ENCODE measurements at regions not wholly inside any gene's neighbourhood (a gene's known extent, or its start where the extent isn't known, plus 50 kb on each side); places are given as distances from the start of the nearest gene placed in this dataset.

GRCh38 chr1:95409276-95409675 lies 175.3 kb downstream of the RWDD3 start:
- Histone ChIP-seq H4K20me1 (ENCODE audit: insufficient read depth, low read length) (no peaks in the 10 kb centered on the region), H3K9me3 (ENCODE audit: low read depth, low read length) (no peaks in the 10 kb centered on the region), H3K36me3 (ENCODE audit: insufficient read depth, low read length) (no peaks in the 10 kb centered on the region)

GRCh38 chr1:95409901-95410300 lies 175.9 kb downstream of the RWDD3 start:
- Histone ChIP-seq H3K4me3 (ENCODE audit: insufficient read depth, low read length) (no peak overlapping the region), H3K4me2 (ENCODE audit: insufficient read depth, low read length) (no peak overlapping the region), H3K27ac (ENCODE audit: low read depth, low read length) (no peak overlapping the region), H3K79me2 (ENCODE audit: insufficient read depth, low read length) (no peaks in the 10 kb centered on the region), H2AFZ (ENCODE audit: low read length) (no peak overlapping the region), H3K4me1 (ENCODE audit: insufficient read depth, low read length) (no peaks in the 10 kb centered on the region), H3K27me3 (ENCODE audit: insufficient read depth, low read length) (no peaks in the 10 kb centered on the region), H3K9me3 (ENCODE audit: low read depth, low read length) (no peaks in the 10 kb centered on the region), H4K20me1 (ENCODE audit: insufficient read depth, low read length) (no peaks in the 10 kb centered on the region), H3K36me3 (ENCODE audit: insufficient read depth, low read length) (no peaks in the 10 kb centered on the region)
- DNase-seq (ENCODE audit: insufficient read length, low spot score, missing footprints), result no peak
- no peak for TF ChIP-seq CTCF (IDR thresholded peaks at IDR 0.05; ENCODE audit: extremely low read depth, low read depth, low read length)

More at GRCh38 chr1:95409276-95409675, 175.3 kb downstream of the RWDD3 start:
- no peak overlapping the region for H3K4me3 ChIP-seq (ENCODE audit: insufficient read depth, low read length)
- no peak overlapping the region for H2AFZ ChIP-seq (ENCODE audit: low read length)
- no peak overlapping the region for H3K4me2 ChIP-seq (ENCODE audit: insufficient read depth, low read length)
- no peaks in the 10 kb centered on the region for H3K79me2 ChIP-seq (ENCODE audit: insufficient read depth, low read length)
- H3K27me3 ChIP-seq (ENCODE audit: insufficient read depth, low read length), result no peaks in the 10 kb centered on the region
- H3K27ac ChIP-seq (ENCODE audit: low read depth, low read length), result no peak overlapping the region
- H3K4me1 ChIP-seq (ENCODE audit: insufficient read depth, low read length), result no peaks in the 10 kb centered on the region
- TF ChIP-seq CTCF (IDR thresholded peaks at IDR 0.05; ENCODE audit: extremely low read depth, low read depth, low read length), result no peak
- DNase-seq (ENCODE audit: insufficient read length, low spot score, missing footprints), result no peak

GRCh38 chr1:95415146-95415545 lies 181.1 kb downstream of the RWDD3 start:
- Histone ChIP-seq H3K79me2 (ENCODE audit: insufficient read depth, low read length) (no peaks in the 10 kb centered on the region), H3K9me3 (ENCODE audit: low read depth, low read length) (no peaks in the 10 kb centered on the region), H3K27ac (ENCODE audit: low read depth, low read length) (no peak overlapping the region), H3K36me3 (ENCODE audit: insufficient read depth, low read length) (no peaks in the 10 kb centered on the region), H3K4me2 (ENCODE audit: insufficient read depth, low read length) (no peak overlapping the region), H3K4me3 (ENCODE audit: insufficient read depth, low read length) (no peak overlapping the region), H4K20me1 (ENCODE audit: insufficient read depth, low read length) (no peaks in the 10 kb centered on the region), H3K4me1 (ENCODE audit: insufficient read depth, low read length) (no peaks in the 10 kb centered on the region), H3K27me3 (ENCODE audit: insufficient read depth, low read length) (no peaks in the 10 kb centered on the region), H2AFZ (ENCODE audit: low read length) (no peak overlapping the region)
- no peak for TF ChIP-seq CTCF (IDR thresholded peaks at IDR 0.05; ENCODE audit: extremely low read depth, low read depth, low read length)
- no peak for DNase-seq (ENCODE audit: insufficient read length, low spot score, missing footprints)

- no peaks in the 10 kb centered on the region for H3K79me2 ChIP-seq (ENCODE audit: insufficient read depth, low read length)
- no peaks in the 10 kb centered on the region for H3K4me1 ChIP-seq (ENCODE audit: insufficient read depth, low read length)
- no peak for DNase-seq (ENCODE audit: insufficient read length, low spot score, missing footprints)
- no peaks in the 10 kb centered on the region for H4K20me1 ChIP-seq (ENCODE audit: insufficient read depth, low read length)
- no peak for TF ChIP-seq CTCF (IDR thresholded peaks at IDR 0.05; ENCODE audit: extremely low read depth, low read depth, low read length)
- no peak overlapping the region for H3K4me3 ChIP-seq (ENCODE audit: insufficient read depth, low read length)
- H3K36me3 ChIP-seq (ENCODE audit: insufficient read depth, low read length), result no peaks in the 10 kb centered on the region
- no peak overlapping the region for H3K4me2 ChIP-seq (ENCODE audit: insufficient read depth, low read length)
- no peaks in the 10 kb centered on the region for H3K27me3 ChIP-seq (ENCODE audit: insufficient read depth, low read length)
- H2AFZ ChIP-seq (ENCODE audit: low read length), result no peak overlapping the region
- no peak overlapping the region for H3K27ac ChIP-seq (ENCODE audit: low read depth, low read length)
- H3K9me3 ChIP-seq (ENCODE audit: low read depth, low read length), result no peaks in the 10 kb centered on the region
Observed at GRCh38 chr1:95426772-95427171, 192.8 kb downstream of the RWDD3 start.
